C1 segment of cervical spinal cord (tissue), 14 donors: ENCODE measurements at regions not wholly inside any gene's neighbourhood (a gene's known extent, or its start where the extent isn't known, plus 50 kb on each side); places are given as distances from the start of the nearest gene placed in this dataset.
A peak's percentile ranks its signal among the peaks of the same experiment; 100 is the strongest.
"Not testable (repeated sequence)": the region's sequence is repeated elsewhere in the genome, so short reads cannot be mapped to it uniquely, and the experiment has no call there.

Experiments used
- DNase-seq, 14 donors: peaks; one replicate each; lab custom pipeline; 2025; lab: John Stamatoyannopoulos, UW

GRCh38 chr20:47912786-47913501 is 127.7 kb upstream of the SULF2 start:
- not testable (repeated sequence) for DNase-seq

- DNase-seq: not testable (repeated sequence)
Observed at GRCh38 chr20:47912165-47912564, 126.9 kb upstream of the SULF2 start.

- DNase-seq: not testable (repeated sequence)
Observed at GRCh38 chr20:47909696-47910369, 124.6 kb upstream of the SULF2 start.

- peak in 1 of 14 donors; percentile 6 for DNase-seq
Observed at GRCh38 chr20:47908361-47909035, 123.2 kb upstream of the SULF2 start.

GRCh38 chr20:47907951-47908350 is 122.7 kb upstream of the SULF2 start:
- not testable (repeated sequence) for DNase-seq

GRCh38 chr20:47907031-47907675 is 121.9 kb upstream of the SULF2 start:
- no peak for DNase-seq

- DNase-seq: no peak
Observed at GRCh38 chr20:47906348-47906660, 121.0 kb upstream of the SULF2 start.

GRCh38 chr20:47905628-47906347 is 120.5 kb upstream of the SULF2 start:
- no peak for DNase-seq

GRCh38 chr20:47903009-47903408 is 117.7 kb upstream of the SULF2 start:
- not testable (repeated sequence) for DNase-seq

- not testable (repeated sequence) for DNase-seq
Observed at GRCh38 chr20:47899313-47899712, 114.0 kb upstream of the SULF2 start.

- no peak for DNase-seq
Observed at GRCh38 chr20:47897461-47897860, 112.2 kb upstream of the SULF2 start.

GRCh38 chr20:47892681-47893080 is 107.4 kb upstream of the SULF2 start:
- not testable (repeated sequence) for DNase-seq

GRCh38 chr20:47890708-47891107 is 105.4 kb upstream of the SULF2 start:
- not testable (repeated sequence) for DNase-seq

GRCh38 chr20:47889751-47890150 is 104.5 kb upstream of the SULF2 start:
- DNase-seq: not testable (repeated sequence)

- DNase-seq: no peak
Observed at GRCh38 chr20:47888351-47888750, 103.1 kb upstream of the SULF2 start.

- no peak for DNase-seq
Observed at GRCh38 chr20:47887477-47888080, 102.3 kb upstream of the SULF2 start.

- no peak for DNase-seq
Observed at GRCh38 chr20:47887064-47887463, 101.8 kb upstream of the SULF2 start.

GRCh38 chr20:47886454-47887041 is 101.3 kb upstream of the SULF2 start:
- DNase-seq: no peak

- DNase-seq: no peak
Observed at GRCh38 chr20:47885909-47886453, 100.7 kb upstream of the SULF2 start.

GRCh38 chr20:47883940-47884339 is 98.7 kb upstream of the SULF2 start:
- DNase-seq: not testable (repeated sequence)
